ENCODE measurements at regions not wholly inside any gene's neighbourhood (a gene's known extent, or its start where the extent isn't known, plus 50 kb on each side); places are given as distances from the start of the nearest gene placed in this dataset.
"Not testable (repeated sequence)": the region's sequence is repeated elsewhere in the genome, so short reads cannot be mapped to it uniquely, and the experiment has no call there.

DNA sequence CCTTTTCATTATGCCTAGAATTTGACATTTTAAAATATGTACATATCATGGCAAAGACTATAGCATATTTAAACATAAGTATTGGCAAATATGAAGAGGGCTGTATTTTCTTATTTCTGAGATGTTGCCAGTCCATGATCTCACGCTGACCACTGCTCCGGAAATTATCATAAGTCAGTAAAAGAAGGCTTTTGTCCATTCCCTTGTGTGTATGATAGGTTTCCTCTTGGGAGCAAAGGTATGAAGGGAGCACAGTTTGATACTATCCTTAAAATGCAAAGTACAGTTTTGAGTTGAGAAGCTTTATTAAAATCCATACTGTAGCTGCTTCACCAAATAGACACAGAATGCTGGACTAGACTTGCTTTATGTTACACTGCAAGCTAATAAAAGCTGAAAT lies 52.6 kb upstream of the AGA start:
- H3K9me3 ChIP-seq (ENCODE audit: control insufficient read depth, low read depth, low read length) = peaks cover 5% of the 10 kb centered on the region
- DNase-seq = no peak
- no peaks in the 10 kb centered on the region for H3K4me1 ChIP-seq (ENCODE audit: control insufficient read depth, insufficient read depth, low read length)
- H3K27ac ChIP-seq (ENCODE audit: low read length) = no peak overlapping the region
- no peaks in the 10 kb centered on the region for H3K27me3 ChIP-seq (ENCODE audit: control insufficient read depth, insufficient read depth, low read length)
- no CpG with 5 or more reads among the region's 2 CpGs for WGBS (ENCODE audit: insufficient coverage, low lambda C conversion rate)
- H3K36me3 ChIP-seq (ENCODE audit: control insufficient read depth, insufficient read depth, low read length) = no peaks in the 10 kb centered on the region
- H3K4me3 ChIP-seq (ENCODE audit: low read length) = no peak overlapping the region

GRCh38 chr4:177495626-177496025 lies 53.4 kb upstream of the AGA start:
- not testable (repeated sequence) for H3K4me3 ChIP-seq (ENCODE audit: low read length); H3K9me3 ChIP-seq (ENCODE audit: control insufficient read depth, low read depth, low read length); H3K4me1 ChIP-seq (ENCODE audit: control insufficient read depth, insufficient read depth, low read length); H3K36me3 ChIP-seq (ENCODE audit: control insufficient read depth, insufficient read depth, low read length); H3K27ac ChIP-seq (ENCODE audit: low read length); DNase-seq; H3K27me3 ChIP-seq (ENCODE audit: control insufficient read depth, insufficient read depth, low read length)
- WGBS (ENCODE audit: insufficient coverage, low lambda C conversion rate) = no CpG with 5 or more reads among the region's 27 CpGs

GRCh38 chr4:177499537-177499936 lies 57.3 kb upstream of the AGA start:
- no peaks in the 10 kb centered on the region for H3K4me1 ChIP-seq (ENCODE audit: control insufficient read depth, insufficient read depth, low read length)
- peaks cover 5% of the 10 kb centered on the region for H3K9me3 ChIP-seq (ENCODE audit: control insufficient read depth, low read depth, low read length)
- H3K4me3 ChIP-seq (ENCODE audit: low read length) = no peak overlapping the region
- no peak overlapping the region for H3K27ac ChIP-seq (ENCODE audit: low read length)
- no CpG with 5 or more reads among the region's 14 CpGs for WGBS (ENCODE audit: insufficient coverage, low lambda C conversion rate)
- no peaks in the 10 kb centered on the region for H3K36me3 ChIP-seq (ENCODE audit: control insufficient read depth, insufficient read depth, low read length)
- no peak for DNase-seq
- H3K27me3 ChIP-seq (ENCODE audit: control insufficient read depth, insufficient read depth, low read length) = no peaks in the 10 kb centered on the region

GRCh38 chr4:177505171-177505615 lies 63.0 kb upstream of the AGA start:
- no peaks in the 10 kb centered on the region for H3K36me3 ChIP-seq (ENCODE audit: control insufficient read depth, insufficient read depth, low read length)
- peaks cover 6% of the 10 kb centered on the region for H3K4me1 ChIP-seq (ENCODE audit: control insufficient read depth, insufficient read depth, low read length)
- no peak overlapping the region for H3K27ac ChIP-seq (ENCODE audit: low read length)

GRCh38 chr4:177508662-177509061 lies 66.4 kb upstream of the AGA start:
- DNase-seq = no peak
- Histone ChIP-seq H3K27me3 (ENCODE audit: control insufficient read depth, insufficient read depth, low read length) (no peaks in the 10 kb centered on the region), H3K36me3 (ENCODE audit: control insufficient read depth, insufficient read depth, low read length) (no peaks in the 10 kb centered on the region), H3K27ac (ENCODE audit: low read length) (no peak overlapping the region), H3K4me3 (ENCODE audit: low read length) (no peak overlapping the region), H3K9me3 (ENCODE audit: control insufficient read depth, low read depth, low read length) (no peaks in the 10 kb centered on the region), H3K4me1 (ENCODE audit: control insufficient read depth, insufficient read depth, low read length) (peaks cover 15% of the 10 kb centered on the region)
- WGBS (ENCODE audit: insufficient coverage, low lambda C conversion rate) = 92% methylated on average over 4 of the region's 6 CpGs

More at GRCh38 chr4:177505171-177505615, 63.0 kb upstream of the AGA start:
- DNase-seq = peak; percentile 31 to 54
- H3K27me3 ChIP-seq (ENCODE audit: control insufficient read depth, insufficient read depth, low read length) = no peaks in the 10 kb centered on the region
- no peaks in the 10 kb centered on the region for H3K9me3 ChIP-seq (ENCODE audit: control insufficient read depth, low read depth, low read length)
- WGBS (ENCODE audit: insufficient coverage, low lambda C conversion rate) = no CpG with 5 or more reads among the region's 9 CpGs
- no peak overlapping the region for H3K4me3 ChIP-seq (ENCODE audit: low read length)

DNA sequence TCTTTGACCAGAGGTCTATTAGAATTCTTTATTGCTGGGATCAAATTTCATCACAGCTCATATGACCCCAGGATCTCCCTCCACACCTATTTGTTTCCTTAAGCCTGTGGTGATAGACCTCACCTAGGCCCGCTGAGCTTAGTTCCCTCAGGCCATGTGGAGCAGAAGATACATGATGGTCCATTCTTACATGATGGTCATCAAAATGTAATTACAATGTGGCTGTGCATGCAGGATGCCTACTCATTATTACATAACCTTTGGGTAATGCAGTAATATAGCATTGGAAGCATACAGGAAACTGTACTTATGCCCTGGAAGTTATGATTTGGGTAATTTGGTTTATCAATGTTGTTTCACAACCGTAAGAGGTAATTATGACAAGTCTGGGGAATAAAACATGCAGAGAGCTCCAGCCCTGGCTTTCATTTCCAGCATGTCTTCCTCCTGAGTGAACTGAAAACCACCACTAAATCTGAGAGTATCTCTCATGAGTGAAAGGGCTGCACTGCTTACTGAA lies 67.0 kb upstream of the AGA start:
- no peaks in the 10 kb centered on the region for H3K9me3 ChIP-seq (ENCODE audit: control insufficient read depth, low read depth, low read length)
- no CpG with 5 or more reads among the region's 2 CpGs for WGBS (ENCODE audit: insufficient coverage, low lambda C conversion rate)
- peak; percentile 29 to 77 for DNase-seq
- no peaks in the 10 kb centered on the region for H3K36me3 ChIP-seq (ENCODE audit: control insufficient read depth, insufficient read depth, low read length)
- H3K4me1 ChIP-seq (ENCODE audit: control insufficient read depth, insufficient read depth, low read length) = peaks cover 15% of the 10 kb centered on the region
- no peaks in the 10 kb centered on the region for H3K27me3 ChIP-seq (ENCODE audit: control insufficient read depth, insufficient read depth, low read length)
- H3K27ac ChIP-seq (ENCODE audit: low read length) = peak overlapping the region; percentile 20
- H3K4me3 ChIP-seq (ENCODE audit: low read length) = no peak overlapping the region

GRCh38 chr4:177511611-177512010 lies 69.4 kb upstream of the AGA start:
- no peaks in the 10 kb centered on the region for H3K9me3 ChIP-seq (ENCODE audit: control insufficient read depth, low read depth, low read length)
- no peaks in the 10 kb centered on the region for H3K36me3 ChIP-seq (ENCODE audit: control insufficient read depth, insufficient read depth, low read length)
- H3K4me3 ChIP-seq (ENCODE audit: low read length) = no peak overlapping the region
- 93% methylated on average over 2 of the region's 3 CpGs for WGBS (ENCODE audit: insufficient coverage, low lambda C conversion rate)
- H3K27ac ChIP-seq (ENCODE audit: low read length) = peak overlapping the region; percentile 20
- H3K27me3 ChIP-seq (ENCODE audit: control insufficient read depth, insufficient read depth, low read length) = no peaks in the 10 kb centered on the region
- DNase-seq = peak; percentile 83 to 91
- H3K4me1 ChIP-seq (ENCODE audit: control insufficient read depth, insufficient read depth, low read length) = peaks cover 15% of the 10 kb centered on the region

- Histone ChIP-seq H3K4me1 (ENCODE audit: control insufficient read depth, insufficient read depth, low read length) (peaks cover 15% of the 10 kb centered on the region), H3K9me3 (ENCODE audit: control insufficient read depth, low read depth, low read length) (no peaks in the 10 kb centered on the region), H3K27me3 (ENCODE audit: control insufficient read depth, insufficient read depth, low read length) (no peaks in the 10 kb centered on the region), H3K4me3 (ENCODE audit: low read length) (no peak overlapping the region), H3K36me3 (ENCODE audit: control insufficient read depth, insufficient read depth, low read length) (no peaks in the 10 kb centered on the region), H3K27ac (ENCODE audit: low read length) (no peak overlapping the region)
- no peak for DNase-seq
Measured at GRCh38 chr4:177512646-177513045, 70.4 kb upstream of the AGA start.

- Histone ChIP-seq H3K36me3 (ENCODE audit: control insufficient read depth, insufficient read depth, low read length) (no peaks in the 10 kb centered on the region), H3K4me3 (ENCODE audit: low read length) (no peak overlapping the region), H3K9me3 (ENCODE audit: control insufficient read depth, low read depth, low read length) (no peaks in the 10 kb centered on the region), H3K27ac (ENCODE audit: low read length) (no peak overlapping the region), H3K27me3 (ENCODE audit: control insufficient read depth, insufficient read depth, low read length) (no peaks in the 10 kb centered on the region), H3K4me1 (ENCODE audit: control insufficient read depth, insufficient read depth, low read length) (no peaks in the 10 kb centered on the region)
- WGBS (ENCODE audit: insufficient coverage, low lambda C conversion rate) = 78% methylated on average over 1 of the region's 2 CpGs
- no peak for DNase-seq
Measured at GRCh38 chr4:177517862-177518261, 75.6 kb upstream of the AGA start.

GRCh38 chr4:177519481-177520260 lies 77.4 kb upstream of the AGA start:
- no peak overlapping the region for H3K4me3 ChIP-seq (ENCODE audit: low read length)
- H3K9me3 ChIP-seq (ENCODE audit: control insufficient read depth, low read depth, low read length) = no peaks in the 10 kb centered on the region
- no peaks in the 10 kb centered on the region for H3K27me3 ChIP-seq (ENCODE audit: control insufficient read depth, insufficient read depth, low read length)
- WGBS (ENCODE audit: insufficient coverage, low lambda C conversion rate) = 100% methylated on average over 1 of the region's 7 CpGs
- H3K27ac ChIP-seq (ENCODE audit: low read length) = no peak overlapping the region
- H3K4me1 ChIP-seq (ENCODE audit: control insufficient read depth, insufficient read depth, low read length) = no peaks in the 10 kb centered on the region
- H3K36me3 ChIP-seq (ENCODE audit: control insufficient read depth, insufficient read depth, low read length) = no peaks in the 10 kb centered on the region
- no peak for DNase-seq

DNA sequence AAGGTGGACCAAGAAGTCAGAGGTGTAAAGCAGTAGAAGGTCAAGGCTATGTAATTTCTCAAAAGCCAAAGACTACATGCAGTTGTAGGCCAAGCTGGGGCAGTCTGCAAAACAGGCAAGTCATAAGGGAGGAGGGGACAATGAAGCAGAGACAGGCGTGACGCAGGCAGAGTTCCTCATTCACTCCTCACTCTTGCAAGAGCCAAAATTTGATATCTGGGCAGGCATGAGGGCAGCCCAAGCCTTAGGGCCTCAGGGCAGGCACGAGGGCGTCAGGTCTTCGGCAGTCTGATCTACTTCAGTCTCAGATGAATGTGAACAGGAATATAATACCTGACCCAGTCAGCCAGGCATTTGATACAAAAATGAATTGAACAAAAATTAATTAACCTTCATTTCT lies 86.4 kb upstream of the AGA start:
- DNase-seq = no peak
- Histone ChIP-seq H3K4me3 (ENCODE audit: low read length) (no peak overlapping the region), H3K27me3 (ENCODE audit: control insufficient read depth, insufficient read depth, low read length) (no peaks in the 10 kb centered on the region), H3K27ac (ENCODE audit: low read length) (no peak overlapping the region), H3K9me3 (ENCODE audit: control insufficient read depth, low read depth, low read length) (no peaks in the 10 kb centered on the region), H3K36me3 (ENCODE audit: control insufficient read depth, insufficient read depth, low read length) (no peaks in the 10 kb centered on the region), H3K4me1 (ENCODE audit: control insufficient read depth, insufficient read depth, low read length) (no peaks in the 10 kb centered on the region)
- no CpG with 5 or more reads among the region's 5 CpGs for WGBS (ENCODE audit: insufficient coverage, low lambda C conversion rate)
